Spleen (tissue), 11 donors: ENCODE measurements at regions not wholly inside any gene's neighbourhood (a gene's known extent, or its start where the extent isn't known, plus 50 kb on each side); places are given as distances from the start of the nearest gene placed in this dataset.

ENCODE experiments used
- DNase-seq: peaks from one replicate; pipeline ENCODE4 v3.0.0-alpha.2; 2020
- H3K27ac ChIP-seq, 8 donors: fragments of 200-600 bp; sonication (generic) in 7 of 8; 1 replicate in 4 of 8; 2 replicates in 4 of 8; pipeline versions ENCODE4 v1.5.0 to v1.8.0; 2016 to 2021; ENCODE audit warnings: inconsistent platforms in 4 of 8, mild to moderate bottlenecking in 4 of 8, moderate library complexity in 1 of 8
- H3K27me3 ChIP-seq, 7 donors: fragments of 200-600 bp; sonication (generic) in 6 of 7; replicated peaks in 1 of 7; 1 replicate in 4 of 7; 2 replicates in 3 of 7; pipeline versions ENCODE4 v1.5.0 to v1.8.0; 2016 to 2021; ENCODE audit warnings: inconsistent platforms in 3 of 7, mild to moderate bottlenecking in 1 of 7
- H3K36me3 ChIP-seq, 6 donors: fragments of 200-600 bp; sonication (generic) in 5 of 6; 1 replicate in 4 of 6; 2 replicates in 2 of 6; pipeline versions ENCODE4 v1.5.0 to v1.8.0; 2016 to 2021; ENCODE audit warnings: inconsistent platforms in 2 of 6
- H3K4me1 ChIP-seq, 6 donors: fragments of 200-600 bp; sonication (generic) in 5 of 6; 1 replicate in 3 of 6; 2 replicates in 3 of 6; pipeline versions ENCODE4 v1.5.0 to v1.8.0; 2016 to 2021; ENCODE audit warnings: inconsistent platforms in 3 of 6
- H3K4me3 ChIP-seq, 8 donors: fragments of 200-600 bp; sonication (generic) in 7 of 8; 1 replicate in 4 of 8; 2 replicates in 4 of 8; pipeline versions ENCODE4 v1.5.0 to v1.8.0; 2016 to 2021; ENCODE audit warnings: inconsistent platforms in 4 of 8, mild to moderate bottlenecking in 4 of 8, moderate library complexity in 2 of 8
- H3K9me3 ChIP-seq, 8 donors: fragments of 200-600 bp; sonication (generic) in 7 of 8; 1 replicate in 4 of 8; 2 replicates in 4 of 8; pipeline versions ENCODE4 v1.5.0 to v1.8.0; 2016 to 2021; ENCODE audit warnings: inconsistent platforms in 4 of 8
- POLR2A ChIP-seq, 3 donors: fragments of 450-650 bp; IDR thresholded peaks; one replicate each; pipeline ENCODE4 v1.5.1; 2017; ENCODE audit warnings: antibody characterized with exemption in 3 of 3, mild to moderate bottlenecking in 1 of 3
- POLR2AphosphoS5 ChIP-seq, 3 donors: sonication (generic); formaldehyde crosslinking; IDR thresholded peaks; one replicate each; pipeline ENCODE4 v1.5.1; 2017; ENCODE audit warnings: antibody characterized with exemption in 3 of 3
- WGBS, 5 donors: extraction: QIAGEN DNeasy Blood & Tissue Kit in 3 of 5; methylation state at CpG; one replicate each; pipeline versions ENCODE4 v1.1.5 to v1.1.7; 2013 to 2018; 5-methylcytosine and 5-hydroxymethylcytosine counted together
- intact Hi-C: fragments of 100-400 bp; cut with DNase I; formaldehyde crosslinking; loops from one replicate; pipeline ENCODE4 v1.15.0; 2023; ENCODE audit warnings: low total_unique reads
- TF ChIP-seq, protein P1 (sequence below), 11 experiments: fragments of 200-600 bp in 7 of 11; fragments of 450-650 bp in 4 of 11; sonication (generic) in 4 of 11; IDR thresholded peaks in 8 of 11; conservative IDR thresholded peaks in 3 of 11; 1 replicate in 7 of 11; 2 replicates in 4 of 11; pipeline versions ENCODE4 v1.4.0 to v1.8.0; 2016 to 2021; ENCODE audit warnings: antibody characterized with exemption in 11 of 11, inconsistent platforms in 4 of 11, mild to moderate bottlenecking in 1 of 11
- donor health status: healthy with polysubstance abuse.
- donor health status: DM: no; HTN: no; CAD: no; lungs with moderate emphysema.
- donor health status: DM: no; HTN: no; CAD: no.
- donor health status: Bipolar disorder and iron deficiency.
- donor health status: healthy.
- donor health status: DM: no; HTN: no; CAD: no.
- donor health status: DM: yes; HTN: yes; CAD: no.

DNA sequence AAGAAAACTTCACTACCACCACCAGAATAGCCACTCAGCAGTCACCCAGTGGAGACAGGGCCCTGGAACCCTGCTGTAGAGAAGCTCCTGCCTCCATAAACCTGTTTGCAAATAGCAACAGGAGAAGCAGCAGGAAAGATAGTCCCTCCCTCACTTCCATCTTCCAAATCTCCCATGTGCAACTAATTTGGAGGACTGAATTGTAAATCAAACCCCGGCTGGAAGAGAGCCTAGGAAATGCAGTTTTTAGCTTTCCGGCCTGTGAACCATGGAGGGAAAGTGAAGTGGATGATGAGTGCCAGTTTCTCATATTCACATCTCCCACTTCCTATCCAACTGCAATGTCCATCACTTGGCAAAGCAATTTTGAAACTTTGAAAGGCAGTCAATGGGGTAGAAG is 167.2 kb upstream of the FRMD6 start:
- Histone ChIP-seq H3K36me3 (no peaks in the 10 kb centered on the region), H3K9me3 (no peaks in the 10 kb centered on the region), H3K27me3 (no peaks in the 10 kb centered on the region), H3K27ac (no peak overlapping the region), H3K4me1 (no peaks in the 10 kb centered on the region), H3K4me3 (no peak overlapping the region)
- no peak for TF ChIP-seq POLR2AphosphoS5 (IDR thresholded peaks at IDR 0.05)
- TF ChIP-seq POLR2A (IDR thresholded peaks at IDR 0.05), result no peak
- TF ChIP-seq, protein P1, sequence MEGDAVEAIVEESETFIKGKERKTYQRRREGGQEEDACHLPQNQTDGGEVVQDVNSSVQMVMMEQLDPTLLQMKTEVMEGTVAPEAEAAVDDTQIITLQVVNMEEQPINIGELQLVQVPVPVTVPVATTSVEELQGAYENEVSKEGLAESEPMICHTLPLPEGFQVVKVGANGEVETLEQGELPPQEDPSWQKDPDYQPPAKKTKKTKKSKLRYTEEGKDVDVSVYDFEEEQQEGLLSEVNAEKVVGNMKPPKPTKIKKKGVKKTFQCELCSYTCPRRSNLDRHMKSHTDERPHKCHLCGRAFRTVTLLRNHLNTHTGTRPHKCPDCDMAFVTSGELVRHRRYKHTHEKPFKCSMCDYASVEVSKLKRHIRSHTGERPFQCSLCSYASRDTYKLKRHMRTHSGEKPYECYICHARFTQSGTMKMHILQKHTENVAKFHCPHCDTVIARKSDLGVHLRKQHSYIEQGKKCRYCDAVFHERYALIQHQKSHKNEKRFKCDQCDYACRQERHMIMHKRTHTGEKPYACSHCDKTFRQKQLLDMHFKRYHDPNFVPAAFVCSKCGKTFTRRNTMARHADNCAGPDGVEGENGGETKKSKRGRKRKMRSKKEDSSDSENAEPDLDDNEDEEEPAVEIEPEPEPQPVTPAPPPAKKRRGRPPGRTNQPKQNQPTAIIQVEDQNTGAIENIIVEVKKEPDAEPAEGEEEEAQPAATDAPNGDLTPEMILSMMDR (IDR thresholded peaks at IDR 0.05 in 8 of 11, conservative IDR thresholded peaks at IDR 0.05 in 3 of 11), result no peak
- no peak for DNase-seq
- WGBS, 5 donors, result 66 to 93% (median 86%) methylated on average over 2 of the region's 2 CpGs
- intact Hi-C loops, result no loop called here

DNA sequence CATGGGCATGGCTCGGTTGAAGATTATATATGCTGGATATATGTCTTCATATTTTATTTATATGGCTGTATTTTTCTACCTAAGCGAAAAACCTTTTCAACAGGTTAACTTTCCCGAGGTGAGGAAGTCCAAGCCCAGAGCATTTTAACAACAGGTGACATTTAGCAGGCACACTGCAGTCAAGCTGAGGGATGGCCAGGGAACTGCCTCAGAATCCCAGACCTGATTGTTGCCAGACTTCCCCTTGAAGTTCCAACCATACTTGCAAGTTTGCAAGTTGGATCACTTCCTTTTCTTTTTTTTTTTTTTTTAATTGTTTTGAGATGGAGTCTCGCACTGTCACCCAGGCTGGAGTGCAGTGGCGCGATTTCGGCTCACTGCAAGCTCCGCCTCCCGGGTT is 166.0 kb upstream of the FRMD6 start:
- intact Hi-C loops, result no loop called here
- no peak for DNase-seq
- H3K4me1 ChIP-seq, result no peaks in the 10 kb centered on the region
- H3K27me3 ChIP-seq, result peaks cover 0 to under 1% (median 0%) of the 10 kb centered on the region in 7 donors
- no peak overlapping the region for H3K4me3 ChIP-seq
- H3K27ac ChIP-seq, result no peak overlapping the region
- no peaks in the 10 kb centered on the region for H3K9me3 ChIP-seq
- WGBS, 5 donors, result 94 to 98% (median 96%) methylated on average over 8 to 9 of the region's 9 CpGs
- H3K36me3 ChIP-seq, result no peaks in the 10 kb centered on the region
- TF ChIP-seq POLR2AphosphoS5 (IDR thresholded peaks at IDR 0.05) (no peak), POLR2A (IDR thresholded peaks at IDR 0.05) (no peak)
- TF ChIP-seq, protein P1 (IDR thresholded peaks at IDR 0.05 in 8 of 11, conservative IDR thresholded peaks at IDR 0.05 in 3 of 11), result no peak

DNA sequence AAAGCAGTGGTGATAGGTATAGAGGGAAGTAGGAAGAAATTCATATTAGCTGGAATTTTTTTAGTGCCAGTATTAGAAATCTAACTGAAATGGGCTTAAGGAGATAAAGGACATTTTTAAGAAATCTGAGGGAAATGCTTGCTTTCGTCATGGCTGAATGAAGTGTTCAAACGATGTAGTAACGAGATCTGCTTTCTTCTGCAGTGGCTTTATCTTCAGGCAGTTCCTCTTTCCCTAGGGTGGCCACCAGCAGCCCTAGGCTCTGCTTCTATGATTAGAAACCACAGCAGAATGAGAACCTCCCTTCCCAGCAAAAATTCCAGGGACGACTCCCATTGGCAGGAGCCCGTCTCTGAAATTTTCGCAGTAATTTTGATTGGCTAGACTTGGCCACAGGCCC is 163.9 kb upstream of the FRMD6 start:
- H3K4me1 ChIP-seq, result no peaks in the 10 kb centered on the region
- no peak overlapping the region for H3K27ac ChIP-seq
- intact Hi-C loops, result no loop called here
- peaks cover 0 to 4% (median 0%) of the 10 kb centered on the region in 7 donors for H3K27me3 ChIP-seq
- no peak overlapping the region for H3K4me3 ChIP-seq
- DNase-seq, result no peak
- no peaks in the 10 kb centered on the region for H3K9me3 ChIP-seq
- no peaks in the 10 kb centered on the region for H3K36me3 ChIP-seq
- no peak for TF ChIP-seq POLR2AphosphoS5 (IDR thresholded peaks at IDR 0.05)
- TF ChIP-seq POLR2A (IDR thresholded peaks at IDR 0.05), result no peak
- TF ChIP-seq, protein P1 (IDR thresholded peaks at IDR 0.05 in 8 of 11, conservative IDR thresholded peaks at IDR 0.05 in 3 of 11), result no peak
- 59 to 75% (median 67%) methylated on average over 6 of the region's 6 CpGs for WGBS, 5 donors

DNA sequence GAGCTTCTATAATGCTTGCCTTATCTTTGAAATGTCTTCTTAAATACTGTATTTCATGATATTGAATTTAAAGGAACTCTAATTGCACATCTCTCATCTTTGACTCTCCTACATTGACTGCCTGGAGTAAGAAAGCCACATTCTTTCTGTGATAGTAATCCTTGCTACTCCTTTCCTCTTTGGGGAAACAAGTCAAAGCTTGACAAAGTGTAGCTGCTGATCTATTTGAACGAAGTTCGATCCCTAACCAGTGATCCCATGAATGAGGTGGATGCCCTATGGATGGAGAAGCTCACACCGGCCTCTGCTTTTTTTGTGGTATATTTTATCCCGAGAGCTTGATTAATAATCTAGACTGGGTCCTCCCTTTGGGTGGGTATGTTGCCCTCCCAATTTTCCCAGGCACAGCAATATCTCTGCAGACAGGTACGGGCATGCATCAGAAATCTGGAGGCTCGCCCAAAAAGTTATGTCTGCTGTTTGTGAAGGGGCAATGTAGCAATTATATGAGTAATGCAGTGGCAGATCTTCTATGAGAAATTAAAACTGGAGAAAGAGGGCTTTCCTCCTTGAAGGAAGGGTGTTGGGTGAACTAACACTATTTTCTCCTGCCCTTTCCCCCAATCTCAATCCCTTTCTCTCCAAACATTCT is 163.0 kb upstream of the FRMD6 start:
- peaks cover 0 to 3% (median 0%) of the 10 kb centered on the region in 8 donors for H3K9me3 ChIP-seq
- 87 to 94% (median 88%) methylated on average over 6 of the region's 6 CpGs for WGBS, 5 donors
- TF ChIP-seq, protein P1 (IDR thresholded peaks at IDR 0.05 in 8 of 11, conservative IDR thresholded peaks at IDR 0.05 in 3 of 11), result no peak
- TF ChIP-seq POLR2AphosphoS5 (IDR thresholded peaks at IDR 0.05) (no peak), POLR2A (IDR thresholded peaks at IDR 0.05) (no peak)
- H3K27ac ChIP-seq, result no peak overlapping the region
- H3K4me1 ChIP-seq, result no peaks in the 10 kb centered on the region
- DNase-seq, result no peak
- no peaks in the 10 kb centered on the region for H3K36me3 ChIP-seq
- H3K4me3 ChIP-seq, result no peak overlapping the region
- intact Hi-C loops, result no loop called here
- peaks cover 0 to 4% (median 0%) of the 10 kb centered on the region in 7 donors for H3K27me3 ChIP-seq
